Mesendoderm (in vitro differentiated cells): ENCODE measurements at regions not wholly inside any gene's neighbourhood (a gene's known extent, or its start where the extent isn't known, plus 50 kb on each side); places are given as distances from the start of the nearest gene placed in this dataset.
"Not testable (repeated sequence)": the region's sequence is repeated elsewhere in the genome, so short reads cannot be mapped to it uniquely, and the experiment has no call there.

Experiments used
- DNase-seq: peaks from one replicate; pipeline ENCODE4 v3.0.0; 2013
- H2AK5ac ChIP-seq: 2 replicates; pipeline ENCODE4 v1.6.1; 2013; ENCODE audit warnings: low read length, inconsistent platforms
- H2BK120ac ChIP-seq: 2 replicates; pipeline ENCODE4 v1.6.1; 2013; ENCODE audit warnings: low read depth, mild to moderate bottlenecking, low read length, moderate library complexity, mixed read lengths
- H2BK15ac ChIP-seq: replicated peaks from 2 replicates; pipeline ENCODE4 v1.6.1; 2013; ENCODE audit warnings: low read depth, mild to moderate bottlenecking, moderate library complexity
- H2BK5ac ChIP-seq: 2 replicates; pipeline ENCODE4 v1.6.1; 2013; ENCODE audit warnings: low read length, inconsistent platforms
- H3K18ac ChIP-seq: 2 replicates; pipeline ENCODE4 v1.6.1; 2013; ENCODE audit warnings: mild to moderate bottlenecking, low read length, mixed read lengths
- H3K23ac ChIP-seq: one replicate; pipeline ENCODE4 v1.6.1; 2013; ENCODE audit warnings: low read length
- H3K27ac ChIP-seq: 2 replicates; pipeline ENCODE4 v1.5.1; 2013; ENCODE audit warnings: low read depth, mild to moderate bottlenecking, inconsistent platforms, low read length, moderate library complexity
- H3K27me3 ChIP-seq: 2 replicates; pipeline ENCODE4 v1.6.1; 2013; ENCODE audit warnings: low read length, control low read depth, mild to moderate bottlenecking, inconsistent platforms; ENCODE audit not compliant: insufficient read depth, poor library complexity
- H3K36me3 ChIP-seq: 2 replicates; pipeline ENCODE4 v1.6.1; 2013; ENCODE audit warnings: low read length, inconsistent platforms; ENCODE audit not compliant: control insufficient read depth, insufficient read depth
- H3K4ac ChIP-seq: one replicate; pipeline ENCODE4 v1.6.1; 2013; ENCODE audit warnings: low read depth, mild to moderate bottlenecking, low read length, moderate library complexity
- H3K4me1 ChIP-seq: 2 replicates; pipeline ENCODE4 v1.6.1; 2013; ENCODE audit warnings: low read depth, low read length, inconsistent platforms; ENCODE audit not compliant: control insufficient read depth
- H3K4me2 ChIP-seq: 2 replicates; pipeline ENCODE4 v1.6.1; 2013; ENCODE audit warnings: low read length
- H3K4me3 ChIP-seq: 2 replicates; pipeline ENCODE4 v1.5.1; 2013; ENCODE audit warnings: mild to moderate bottlenecking, low read length
- H3K56ac ChIP-seq: one replicate; pipeline ENCODE4 v1.6.1; 2013; ENCODE audit warnings: low read length
- H3K79me1 ChIP-seq: 2 replicates; pipeline ENCODE4 v1.6.1; 2013; ENCODE audit warnings: low read length, inconsistent platforms
- H3K79me2 ChIP-seq: 2 replicates; pipeline ENCODE4 v1.6.1; 2013; ENCODE audit warnings: mild to moderate bottlenecking, low read length; ENCODE audit not compliant: control insufficient read depth, insufficient read depth
- H3K9ac ChIP-seq: 2 replicates; pipeline ENCODE4 v1.6.1; 2013; ENCODE audit warnings: low read length, inconsistent platforms
- H4K5ac ChIP-seq: one replicate; pipeline ENCODE4 v1.6.1; 2013; ENCODE audit warnings: low read length
- H4K8ac ChIP-seq: one replicate; pipeline ENCODE4 v1.6.1; 2013; ENCODE audit warnings: low read depth, mild to moderate bottlenecking, control low read depth, low read length, moderate library complexity
- WGBS: extraction: QIAGEN DNeasy Blood & Tissue Kit; methylation state at CpG from one replicate; pipeline ENCODE4 v1.1.7; 2013; ENCODE audit warnings: low lambda C conversion rate, missing lambda C conversion rate; ENCODE audit not compliant: insufficient coverage; ENCODE audit errors: extremely low coverage; 5-methylcytosine and 5-hydroxymethylcytosine counted together

DNA sequence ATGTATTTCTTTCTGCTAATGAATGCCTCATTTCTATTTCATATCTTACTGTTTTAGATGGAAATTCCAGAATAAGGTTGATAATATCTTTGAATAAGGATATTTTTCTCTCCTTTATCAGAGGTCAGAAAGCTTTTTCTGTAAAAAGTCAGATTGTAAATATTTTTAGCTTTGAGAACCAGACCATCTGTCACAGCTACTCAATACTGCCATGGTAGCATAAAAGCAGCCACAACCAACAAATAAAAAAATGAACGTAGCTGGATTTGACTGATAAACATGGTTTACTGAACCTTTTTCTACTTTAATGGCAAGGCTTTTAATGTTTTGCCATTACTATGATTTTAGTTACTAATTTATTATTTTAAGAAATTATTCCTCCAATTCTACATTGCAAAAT is 217.4 kb upstream of the COX10 start:
- H3K27ac ChIP-seq: no peak overlapping the region
- H3K79me1 ChIP-seq: no peaks in the 10 kb centered on the region
- H3K18ac ChIP-seq: no peak overlapping the region
- H3K23ac ChIP-seq: no peak overlapping the region
- no peak overlapping the region for H3K4ac ChIP-seq
- no peak overlapping the region for H3K4me2 ChIP-seq
- H2BK15ac ChIP-seq: no peak overlapping the region
- H3K4me1 ChIP-seq: no peaks in the 10 kb centered on the region
- WGBS: no CpG with 5 or more reads among the region's 1 CpG
- no peak overlapping the region for H3K4me3 ChIP-seq
- no peak overlapping the region for H3K9ac ChIP-seq
- no peak overlapping the region for H2BK5ac ChIP-seq
- peaks cover 2% of the 10 kb centered on the region for H3K27me3 ChIP-seq
- DNase-seq: no peak
- no peak overlapping the region for H4K8ac ChIP-seq
- no peaks in the 10 kb centered on the region for H3K36me3 ChIP-seq
- H3K56ac ChIP-seq: no peak overlapping the region
- no peak overlapping the region for H2AK5ac ChIP-seq
- H4K5ac ChIP-seq: no peak overlapping the region
- H2BK120ac ChIP-seq: no peak overlapping the region
- no peaks in the 10 kb centered on the region for H3K79me2 ChIP-seq

DNA sequence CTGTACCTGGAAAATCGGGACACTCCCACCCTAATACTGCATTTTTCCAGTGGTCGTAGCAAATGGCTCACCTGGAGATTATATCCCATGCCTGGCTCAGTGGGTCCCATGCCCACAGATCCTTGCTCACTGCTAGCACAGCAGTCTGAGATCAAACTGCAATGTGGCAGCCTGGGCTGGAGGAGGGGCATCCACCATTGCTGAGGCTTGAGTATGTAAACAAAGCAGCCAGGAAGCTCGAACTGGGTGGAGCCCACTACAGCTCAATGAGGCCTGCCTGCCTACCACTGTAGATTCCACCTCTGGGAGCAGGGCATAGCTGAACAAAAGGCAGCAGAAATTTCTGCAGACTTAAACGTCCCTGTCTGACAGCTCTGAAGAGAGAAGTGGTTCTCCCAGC is 213.6 kb upstream of the COX10 start:
- not testable (repeated sequence) for H3K9ac ChIP-seq, DNase-seq, H3K79me2 ChIP-seq

DNA sequence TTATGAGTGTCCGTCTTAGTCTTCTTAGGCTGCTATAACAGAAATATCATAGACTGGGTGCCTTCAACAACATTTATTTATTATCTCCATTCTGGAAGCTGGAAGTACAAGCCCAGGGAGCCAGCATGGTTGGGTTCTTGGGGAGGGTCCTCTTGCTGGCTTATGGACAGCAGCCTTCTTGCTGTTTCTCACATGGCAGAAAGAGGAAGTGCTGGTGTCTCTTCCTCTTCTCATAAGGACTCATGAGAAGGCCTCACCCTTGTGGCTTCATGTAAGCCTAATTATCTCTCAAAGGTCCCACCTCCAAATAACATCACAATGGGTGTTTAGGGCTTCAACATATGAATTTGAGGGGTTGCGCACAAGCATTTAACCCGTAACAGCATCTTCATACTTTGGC is 207.0 kb upstream of the COX10 start:
- Histone ChIP-seq H2AK5ac (no peak overlapping the region), H4K5ac (no peak overlapping the region), H3K23ac (no peak overlapping the region), H3K4me2 (no peak overlapping the region), H2BK5ac (no peak overlapping the region), H3K18ac (no peak overlapping the region), H4K8ac (no peak overlapping the region), H3K79me2 (no peaks in the 10 kb centered on the region), H3K36me3 (no peaks in the 10 kb centered on the region), H3K4ac (no peak overlapping the region), H3K27ac (no peak overlapping the region), H2BK15ac (no peak overlapping the region), H3K27me3 (no peaks in the 10 kb centered on the region), H3K9ac (no peak overlapping the region), H2BK120ac (no peak overlapping the region), H3K56ac (no peak overlapping the region), H3K4me3 (no peak overlapping the region), H3K79me1 (no peaks in the 10 kb centered on the region), H3K4me1 (no peaks in the 10 kb centered on the region)
- no peak for DNase-seq
- WGBS: no CpG with 5 or more reads among the region's 3 CpGs

More for the DNA sequence above, 213.6 kb upstream of the COX10 start:
- not testable (repeated sequence) for H3K23ac ChIP-seq, H3K27ac ChIP-seq, H3K4me1 ChIP-seq, H3K4me2 ChIP-seq, H3K18ac ChIP-seq, H2BK5ac ChIP-seq, H2BK120ac ChIP-seq, H3K27me3 ChIP-seq, H2BK15ac ChIP-seq, H3K4me3 ChIP-seq, H3K56ac ChIP-seq, H3K79me1 ChIP-seq, H4K5ac ChIP-seq, H3K4ac ChIP-seq, H2AK5ac ChIP-seq, H4K8ac ChIP-seq, H3K36me3 ChIP-seq
- WGBS: no CpG with 5 or more reads among the region's 4 CpGs

GRCh38 chr17:13863436-13863835 is 205.9 kb upstream of the COX10 start:
- H3K18ac ChIP-seq: no peak overlapping the region
- no peak overlapping the region for H3K9ac ChIP-seq
- H2BK5ac ChIP-seq: no peak overlapping the region
- H3K4me2 ChIP-seq: no peak overlapping the region
- H2AK5ac ChIP-seq: no peak overlapping the region
- H3K36me3 ChIP-seq: no peaks in the 10 kb centered on the region
- H3K79me2 ChIP-seq: no peaks in the 10 kb centered on the region
- no peak for DNase-seq
- no CpG with 5 or more reads among the region's 3 CpGs for WGBS
- no peak overlapping the region for H3K56ac ChIP-seq
- H3K27me3 ChIP-seq: no peaks in the 10 kb centered on the region
- no peak overlapping the region for H4K8ac ChIP-seq
- no peak overlapping the region for H4K5ac ChIP-seq
- H3K79me1 ChIP-seq: no peaks in the 10 kb centered on the region
- no peak overlapping the region for H2BK15ac ChIP-seq
- no peak overlapping the region for H3K23ac ChIP-seq
- no peaks in the 10 kb centered on the region for H3K4me1 ChIP-seq
- no peak overlapping the region for H3K4me3 ChIP-seq
- no peak overlapping the region for H3K4ac ChIP-seq
- H3K27ac ChIP-seq: no peak overlapping the region
- H2BK120ac ChIP-seq: no peak overlapping the region

GRCh38 chr17:13864521-13864920 is 204.8 kb upstream of the COX10 start:
- H2BK15ac ChIP-seq: peak overlapping the region; percentile 57
- no peak overlapping the region for H3K4ac ChIP-seq
- H2BK120ac ChIP-seq: no peak overlapping the region
- H3K27me3 ChIP-seq: no peaks in the 10 kb centered on the region
- H3K79me1 ChIP-seq: no peaks in the 10 kb centered on the region
- H3K27ac ChIP-seq: no peak overlapping the region
- no peak overlapping the region for H4K8ac ChIP-seq
- H4K5ac ChIP-seq: no peak overlapping the region
- DNase-seq: no peak
- no peak overlapping the region for H3K4me2 ChIP-seq
- H3K4me3 ChIP-seq: no peak overlapping the region
- H3K79me2 ChIP-seq: no peaks in the 10 kb centered on the region
- H3K56ac ChIP-seq: no peak overlapping the region
- no peak overlapping the region for H2AK5ac ChIP-seq
- no CpG with 5 or more reads among the region's 3 CpGs for WGBS
- H3K18ac ChIP-seq: no peak overlapping the region
- no peaks in the 10 kb centered on the region for H3K4me1 ChIP-seq
- no peaks in the 10 kb centered on the region for H3K36me3 ChIP-seq
- no peak overlapping the region for H2BK5ac ChIP-seq
- no peak overlapping the region for H3K23ac ChIP-seq
- H3K9ac ChIP-seq: no peak overlapping the region

GRCh38 chr17:13865650-13866049 is 203.7 kb upstream of the COX10 start:
- no peak overlapping the region for H3K23ac ChIP-seq
- H3K79me1 ChIP-seq: no peaks in the 10 kb centered on the region
- H2BK15ac ChIP-seq: no peak overlapping the region
- no peak overlapping the region for H2BK120ac ChIP-seq
- no peak overlapping the region for H4K8ac ChIP-seq
- no peak overlapping the region for H3K4ac ChIP-seq
- no peak for DNase-seq
- H3K4me3 ChIP-seq: no peak overlapping the region
- H4K5ac ChIP-seq: no peak overlapping the region
- no peak overlapping the region for H3K4me2 ChIP-seq
- H3K18ac ChIP-seq: no peak overlapping the region
- H3K56ac ChIP-seq: no peak overlapping the region
- WGBS: no CpG with 5 or more reads among the region's 2 CpGs
- H3K27me3 ChIP-seq: no peaks in the 10 kb centered on the region
- no peak overlapping the region for H2AK5ac ChIP-seq
- H2BK5ac ChIP-seq: no peak overlapping the region
- no peaks in the 10 kb centered on the region for H3K36me3 ChIP-seq
- H3K27ac ChIP-seq: no peak overlapping the region
- no peaks in the 10 kb centered on the region for H3K4me1 ChIP-seq
- no peak overlapping the region for H3K9ac ChIP-seq
- H3K79me2 ChIP-seq: no peaks in the 10 kb centered on the region
